Thyroid gland (tissue), 4 donors: ENCODE measurements at regions not wholly inside any gene's neighbourhood (a gene's known extent, or its start where the extent isn't known, plus 50 kb on each side); places are given as distances from the start of the nearest gene placed in this dataset.

Experiments
- DNase-seq, 2 donors: peaks; one replicate each; pipeline ENCODE4 v3.0.0-alpha.2; 2019
- H3K27ac ChIP-seq, 3 donors: fragments of 200-600 bp; sonication (generic); 1 replicate in 2 of 3; 2 replicates in 1 of 3; pipeline ENCODE4 v1.5.1; 2016 to 2019; ENCODE audit warnings: mild to moderate bottlenecking in 1 of 3, moderate library complexity in 1 of 3
- H3K27me3 ChIP-seq: fragments of 200-600 bp; sonication (generic); one replicate; pipeline ENCODE4 v1.5.1; 2019
- H3K36me3 ChIP-seq, 2 donors: fragments of 200-600 bp; sonication (generic); one replicate each; pipeline ENCODE4 v1.5.1; 2016 to 2019
- H3K4me1 ChIP-seq, 2 donors: fragments of 200-600 bp; sonication (generic); one replicate each; pipeline ENCODE4 v1.5.1; 2017 to 2019
- H3K4me3 ChIP-seq, 3 donors: fragments of 200-600 bp; sonication (generic); replicated peaks in 1 of 3; 1 replicate in 2 of 3; 2 replicates in 1 of 3; pipeline ENCODE4 v1.5.1; 2016; ENCODE audit warnings: mild to moderate bottlenecking in 1 of 3
- H3K9me3 ChIP-seq: fragments of 200-600 bp; sonication (generic); one replicate; pipeline ENCODE4 v1.5.1; 2017
- POLR2A ChIP-seq, 2 donors: fragments of 450-650 bp; IDR thresholded peaks; one replicate each; pipeline ENCODE4 v1.6.1; 2017; ENCODE audit warnings: antibody characterized with exemption in 2 of 2, mild to moderate bottlenecking in 2 of 2, moderate library complexity in 1 of 2
- WGBS, 2 donors: methylation state at CpG; one replicate each; pipeline ENCODE4 v1.1.5; 2017; 5-methylcytosine and 5-hydroxymethylcytosine counted together
- intact Hi-C: fragments of 100-400 bp; cut with DNase I; formaldehyde crosslinking; loops from one replicate; pipeline ENCODE4 v1.15.1; 2023
- TF ChIP-seq, protein P1 (sequence below), 6 experiments: fragments of 200-600 bp in 3 of 6; fragments of 450-650 bp in 3 of 6; sonication (generic) in 3 of 6; IDR thresholded peaks; one replicate each; pipeline ENCODE4 v1.5.1; 2016 to 2019; ENCODE audit warnings: antibody characterized with exemption in 6 of 6, mild to moderate bottlenecking in 2 of 6, inconsistent platforms in 1 of 6, moderate library complexity in 1 of 6

DNA sequence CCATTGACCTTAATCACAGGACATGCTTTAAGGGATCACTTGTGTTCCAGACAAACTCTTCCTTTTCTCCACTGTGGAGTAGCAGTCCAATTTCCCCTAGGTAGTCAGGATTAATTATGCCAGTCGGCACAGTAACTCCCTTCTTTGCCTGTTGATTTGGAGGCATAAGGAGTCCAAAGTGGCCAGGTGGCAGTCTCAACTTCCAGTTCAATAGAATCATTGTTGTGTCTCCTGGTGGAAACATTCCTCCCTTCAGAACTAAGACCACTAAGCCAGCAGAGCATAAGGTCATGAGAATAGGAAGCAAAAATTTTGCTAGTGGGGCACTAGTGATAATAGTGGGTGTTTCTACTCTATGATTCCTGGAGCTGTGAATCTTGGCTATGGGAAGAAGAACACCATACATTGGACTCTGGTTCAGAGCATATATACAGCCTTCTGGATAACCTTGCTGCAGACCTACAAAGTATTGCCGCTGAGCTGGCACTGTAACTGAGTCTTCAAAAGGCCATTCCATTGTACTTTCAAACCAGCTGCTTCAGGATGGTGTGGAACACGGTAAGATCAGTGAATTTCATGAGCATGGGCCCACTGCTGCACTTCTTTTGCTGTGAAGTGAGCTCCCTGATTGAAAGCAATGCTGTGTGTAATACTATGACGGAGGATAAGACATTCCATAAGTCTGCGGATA is 147.3 kb upstream of the MAX start:
- intact Hi-C loops = no loop called here
- TF ChIP-seq, protein P1, sequence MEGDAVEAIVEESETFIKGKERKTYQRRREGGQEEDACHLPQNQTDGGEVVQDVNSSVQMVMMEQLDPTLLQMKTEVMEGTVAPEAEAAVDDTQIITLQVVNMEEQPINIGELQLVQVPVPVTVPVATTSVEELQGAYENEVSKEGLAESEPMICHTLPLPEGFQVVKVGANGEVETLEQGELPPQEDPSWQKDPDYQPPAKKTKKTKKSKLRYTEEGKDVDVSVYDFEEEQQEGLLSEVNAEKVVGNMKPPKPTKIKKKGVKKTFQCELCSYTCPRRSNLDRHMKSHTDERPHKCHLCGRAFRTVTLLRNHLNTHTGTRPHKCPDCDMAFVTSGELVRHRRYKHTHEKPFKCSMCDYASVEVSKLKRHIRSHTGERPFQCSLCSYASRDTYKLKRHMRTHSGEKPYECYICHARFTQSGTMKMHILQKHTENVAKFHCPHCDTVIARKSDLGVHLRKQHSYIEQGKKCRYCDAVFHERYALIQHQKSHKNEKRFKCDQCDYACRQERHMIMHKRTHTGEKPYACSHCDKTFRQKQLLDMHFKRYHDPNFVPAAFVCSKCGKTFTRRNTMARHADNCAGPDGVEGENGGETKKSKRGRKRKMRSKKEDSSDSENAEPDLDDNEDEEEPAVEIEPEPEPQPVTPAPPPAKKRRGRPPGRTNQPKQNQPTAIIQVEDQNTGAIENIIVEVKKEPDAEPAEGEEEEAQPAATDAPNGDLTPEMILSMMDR (IDR thresholded peaks at IDR 0.05) = no peak
- no peak for TF ChIP-seq POLR2A (IDR thresholded peaks at IDR 0.05)
- WGBS, 2 donors = 90 to 96% methylated on average over 5 of the region's 5 CpGs
- H3K4me1 ChIP-seq = no peaks in the 10 kb centered on the region
- H3K4me3 ChIP-seq = no peak overlapping the region
- no peaks in the 10 kb centered on the region for H3K9me3 ChIP-seq
- no peak overlapping the region for H3K27ac ChIP-seq
- H3K27me3 ChIP-seq = no peaks in the 10 kb centered on the region
- H3K36me3 ChIP-seq = no peaks in the 10 kb centered on the region
- DNase-seq = no peak

DNA sequence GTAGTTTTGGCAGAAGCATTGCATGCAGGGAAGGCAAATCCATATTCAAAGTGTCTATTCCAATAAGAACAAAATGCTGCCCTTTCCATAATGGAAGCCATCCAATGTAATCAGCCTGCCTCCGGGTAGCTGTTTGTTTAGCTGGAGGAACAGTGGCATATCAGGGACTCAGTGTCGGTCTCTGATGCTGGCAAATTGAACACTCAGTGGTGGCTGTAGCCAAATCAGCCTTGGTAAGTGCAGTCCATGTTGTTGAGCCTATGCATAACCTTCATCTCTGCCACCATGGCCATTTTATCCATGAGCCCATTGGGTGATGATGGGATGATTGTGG is 147.8 kb upstream of the MAX start:
- intact Hi-C loops = no loop called here
- Histone ChIP-seq H3K36me3 (no peaks in the 10 kb centered on the region), H3K4me3 (no peak overlapping the region), H3K9me3 (no peaks in the 10 kb centered on the region), H3K4me1 (peaks cover 0 to 5% of the 10 kb centered on the region in 2 donors), H3K27ac (no peak overlapping the region), H3K27me3 (no peaks in the 10 kb centered on the region)
- TF ChIP-seq, protein P1 (IDR thresholded peaks at IDR 0.05) = no peak
- TF ChIP-seq POLR2A (IDR thresholded peaks at IDR 0.05) = no peak
- WGBS, 2 donors = 79 to 96% methylated on average over 2 of the region's 2 CpGs
- no peak for DNase-seq

DNA sequence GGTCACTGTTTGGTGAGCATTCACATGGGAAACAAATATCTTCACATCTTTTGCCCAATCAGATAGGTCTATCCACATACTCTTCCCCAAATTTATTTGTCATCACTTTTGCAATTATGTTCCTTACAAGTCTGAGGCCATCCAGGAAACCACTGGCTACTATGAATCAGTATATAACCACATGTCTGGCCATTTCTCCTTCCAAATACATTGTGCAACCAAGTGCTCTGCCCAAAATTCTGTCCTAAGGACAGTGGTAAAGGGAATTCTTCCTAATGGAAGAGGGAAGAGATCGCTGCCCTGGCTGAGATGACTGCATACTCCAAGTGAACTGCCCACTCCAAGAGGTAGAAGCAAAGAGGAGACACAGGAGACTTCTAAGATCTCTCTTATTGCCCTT is 148.9 kb upstream of the MAX start:
- Histone ChIP-seq H3K9me3 (no peaks in the 10 kb centered on the region), H3K4me1 (peaks cover 0 to 15% of the 10 kb centered on the region in 2 donors), H3K27me3 (no peaks in the 10 kb centered on the region), H3K36me3 (no peaks in the 10 kb centered on the region), H3K4me3 (no peak overlapping the region), H3K27ac (no peak overlapping the region)
- WGBS, 2 donors = 81 to 100% methylated on average over 1 of the region's 1 CpG
- intact Hi-C loops = no loop called here
- TF ChIP-seq, protein P1 (IDR thresholded peaks at IDR 0.05) = no peak
- no peak for TF ChIP-seq POLR2A (IDR thresholded peaks at IDR 0.05)
- DNase-seq = no peak

DNA sequence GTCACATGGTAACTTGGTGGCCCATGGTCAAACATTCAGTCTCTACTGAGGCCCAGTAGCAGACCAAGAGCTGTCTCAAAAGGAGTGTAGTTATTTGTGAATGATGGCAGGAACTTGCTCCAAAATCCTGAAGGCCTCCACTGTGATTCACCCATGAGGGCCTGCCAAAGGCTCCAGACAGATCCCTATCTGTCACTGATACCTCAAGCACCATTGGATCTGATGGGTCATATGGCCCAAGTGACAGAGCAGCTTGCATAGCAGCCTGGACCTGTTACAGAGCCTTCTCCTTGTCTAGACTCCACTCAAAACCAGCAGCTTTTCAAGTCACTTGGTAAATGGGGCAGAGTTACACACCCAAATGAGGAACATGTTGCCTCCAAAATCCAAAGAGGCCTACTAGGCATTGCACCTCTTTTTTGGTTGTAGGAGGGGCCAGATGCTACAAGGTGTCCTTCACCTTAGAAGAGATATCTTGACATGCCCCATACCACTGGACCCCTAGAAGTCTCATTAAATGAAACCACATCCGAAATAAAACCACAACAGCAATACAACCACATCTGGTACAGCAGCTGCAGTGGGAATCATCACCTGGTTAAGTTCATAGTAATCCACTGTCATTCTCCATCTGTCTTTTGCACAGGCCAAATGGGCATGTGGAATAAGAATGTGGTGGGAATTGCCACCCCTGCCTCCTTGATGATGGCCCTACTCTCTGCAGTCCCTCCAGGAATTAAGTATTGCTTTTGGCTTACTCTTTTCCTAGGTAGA is 150.4 kb upstream of the MAX start:
- H3K9me3 ChIP-seq = no peaks in the 10 kb centered on the region
- TF ChIP-seq, protein P1 (IDR thresholded peaks at IDR 0.05) = no peak
- TF ChIP-seq POLR2A (IDR thresholded peaks at IDR 0.05) = no peak
- DNase-seq = no peak
- no peaks in the 10 kb centered on the region for H3K36me3 ChIP-seq
- no peak overlapping the region for H3K4me3 ChIP-seq
- no peak overlapping the region for H3K27ac ChIP-seq
- intact Hi-C loops = no loop called here
- H3K27me3 ChIP-seq = no peaks in the 10 kb centered on the region
- 88 to 100% methylated on average over 1 of the region's 1 CpG for WGBS, 2 donors
- peaks cover 0 to 15% of the 10 kb centered on the region in 2 donors for H3K4me1 ChIP-seq

DNA sequence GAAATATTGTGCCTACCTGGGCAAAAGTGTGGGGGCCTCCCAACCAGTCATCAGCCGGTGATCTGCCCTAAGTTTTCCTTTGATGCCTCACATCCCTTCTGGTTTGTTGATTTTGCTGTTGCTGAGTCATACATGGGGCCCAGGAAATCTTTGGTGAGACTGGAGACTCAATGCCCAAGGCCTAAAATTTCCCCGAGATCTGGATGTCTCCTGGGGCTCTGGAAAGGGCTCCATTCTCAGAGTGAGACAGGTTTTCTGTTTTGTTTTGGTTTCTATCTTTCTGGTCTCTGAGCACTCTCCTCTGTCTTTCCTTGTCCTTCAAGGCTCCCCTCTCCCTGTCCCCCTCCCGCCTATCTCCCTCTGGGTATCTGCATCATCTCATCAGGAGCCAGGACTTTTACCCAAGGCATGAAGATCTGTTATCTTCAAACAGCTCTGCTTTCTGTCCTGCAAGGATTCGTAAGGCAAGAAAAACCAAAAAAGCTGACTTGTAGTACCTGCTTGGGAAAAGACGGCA is 152.8 kb upstream of the MAX start:
- Histone ChIP-seq H3K27me3 (no peaks in the 10 kb centered on the region), H3K4me3 (no peak overlapping the region), H3K4me1 (peaks cover 0 to 15% of the 10 kb centered on the region in 2 donors), H3K36me3 (no peaks in the 10 kb centered on the region), H3K27ac (peak overlapping the region in 1 of 3 donors; percentile 33), H3K9me3 (no peaks in the 10 kb centered on the region)
- WGBS, 2 donors = 36 to 45% methylated on average over 5 of the region's 5 CpGs
- intact Hi-C loops = no loop called here
- TF ChIP-seq, protein P1 (IDR thresholded peaks at IDR 0.05) = no peak
- no peak for TF ChIP-seq POLR2A (IDR thresholded peaks at IDR 0.05)
- DNase-seq = peak in 1 of 2 donors; percentile 7
